GM19468 (cell line): ENCODE measurements at regions not wholly inside any gene's neighbourhood (a gene's known extent, or its start where the extent isn't known, plus 50 kb on each side); places are given as distances from the start of the nearest gene placed in this dataset.

Source experiments
- ATAC-seq: cut with Tn5 transposase; IDR thresholded peaks from one replicate; pipeline ENCODE4 v1.9.1; 2021; ENCODE audit warnings: mild to moderate bottlenecking, moderate library complexity, moderate number of reproducible peaks; ENCODE audit not compliant: unreplicated experiment; ENCODE audit errors: extremely low read depth

DNA sequence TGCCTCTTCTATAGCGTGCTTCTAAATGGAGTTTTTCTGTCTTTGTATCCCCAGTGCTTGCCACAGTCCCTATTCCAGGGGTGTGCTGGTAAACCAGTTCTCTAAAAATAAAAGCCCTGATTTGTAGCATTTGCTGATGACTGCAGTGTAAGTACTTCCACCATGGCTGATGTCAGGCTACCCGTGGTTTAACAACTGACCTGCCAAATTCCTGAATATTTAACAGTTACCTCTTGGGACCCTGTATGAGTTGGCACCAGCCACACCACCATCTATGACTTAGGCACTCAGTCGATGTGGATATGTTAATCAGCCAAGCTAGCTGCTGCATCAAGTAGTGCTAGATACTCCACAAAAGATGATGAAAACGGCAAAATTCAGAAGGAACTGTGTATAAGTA lies 94.0 kb upstream of the MTNR1B start:
- no peak for ATAC-seq

DNA sequence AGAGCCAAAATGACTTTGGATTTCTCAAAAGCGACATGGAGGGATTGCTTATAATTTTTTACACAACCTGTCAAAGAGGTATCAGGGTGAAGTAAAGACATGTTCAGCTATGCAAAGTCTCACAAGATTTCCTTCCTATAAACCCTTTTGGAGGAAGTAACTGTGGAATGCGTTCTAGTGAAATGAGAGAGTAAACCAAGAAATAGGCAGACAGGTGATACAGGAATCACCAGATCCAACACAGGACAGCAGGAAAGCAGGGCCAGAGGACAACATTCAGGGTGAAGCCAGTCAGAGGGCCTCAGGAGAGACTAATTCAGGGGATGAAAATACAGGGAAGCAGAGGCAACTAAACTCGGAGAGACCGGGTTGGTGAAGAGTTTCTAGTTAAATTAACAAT lies 90.4 kb upstream of the MTNR1B start:
- ATAC-seq: no peak

DNA sequence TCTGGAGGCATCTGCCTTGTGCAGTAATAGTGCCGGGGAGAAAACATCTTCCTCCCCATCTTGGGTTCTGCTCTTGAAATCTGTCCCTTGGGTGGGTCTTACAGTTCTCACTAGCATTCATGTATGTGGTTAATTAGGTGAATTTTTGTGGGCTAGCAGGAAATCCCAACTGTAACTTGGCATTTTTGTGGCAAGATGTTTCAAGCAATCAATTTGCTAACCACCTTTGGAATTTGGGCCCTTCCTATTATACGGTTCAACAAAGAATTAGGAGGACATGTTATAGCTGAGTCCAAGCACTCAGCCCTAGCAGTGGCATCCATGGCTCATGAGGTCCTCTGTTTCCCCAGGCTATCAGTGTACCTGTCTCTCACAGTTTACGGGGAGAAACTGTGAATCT lies 89.1 kb upstream of the MTNR1B start:
- no peak for ATAC-seq

DNA sequence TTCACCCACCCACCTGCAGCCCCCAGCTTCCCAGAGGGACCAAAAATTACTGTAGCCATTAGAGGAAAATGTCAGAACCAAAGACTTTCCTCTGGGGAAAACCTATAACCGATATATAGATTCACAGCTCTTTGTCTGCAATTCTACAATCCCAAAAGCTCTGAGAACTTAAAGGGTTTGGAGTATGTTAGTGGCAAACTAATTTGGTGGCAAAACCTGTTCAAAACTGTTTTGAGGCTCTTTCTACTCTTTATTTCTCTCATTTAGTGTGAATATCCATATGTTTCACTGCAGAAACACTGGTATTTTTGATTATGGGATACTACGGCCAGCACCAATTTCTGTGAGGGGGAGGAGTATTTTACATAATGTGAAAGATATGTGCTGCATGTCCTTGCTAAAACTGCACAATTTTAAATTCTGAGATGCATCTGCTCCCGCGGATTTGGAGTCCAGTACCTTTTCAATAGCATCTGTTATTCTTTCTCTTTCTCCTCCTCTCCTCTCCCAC lies 87.5 kb upstream of the MTNR1B start:
- no peak for ATAC-seq

DNA sequence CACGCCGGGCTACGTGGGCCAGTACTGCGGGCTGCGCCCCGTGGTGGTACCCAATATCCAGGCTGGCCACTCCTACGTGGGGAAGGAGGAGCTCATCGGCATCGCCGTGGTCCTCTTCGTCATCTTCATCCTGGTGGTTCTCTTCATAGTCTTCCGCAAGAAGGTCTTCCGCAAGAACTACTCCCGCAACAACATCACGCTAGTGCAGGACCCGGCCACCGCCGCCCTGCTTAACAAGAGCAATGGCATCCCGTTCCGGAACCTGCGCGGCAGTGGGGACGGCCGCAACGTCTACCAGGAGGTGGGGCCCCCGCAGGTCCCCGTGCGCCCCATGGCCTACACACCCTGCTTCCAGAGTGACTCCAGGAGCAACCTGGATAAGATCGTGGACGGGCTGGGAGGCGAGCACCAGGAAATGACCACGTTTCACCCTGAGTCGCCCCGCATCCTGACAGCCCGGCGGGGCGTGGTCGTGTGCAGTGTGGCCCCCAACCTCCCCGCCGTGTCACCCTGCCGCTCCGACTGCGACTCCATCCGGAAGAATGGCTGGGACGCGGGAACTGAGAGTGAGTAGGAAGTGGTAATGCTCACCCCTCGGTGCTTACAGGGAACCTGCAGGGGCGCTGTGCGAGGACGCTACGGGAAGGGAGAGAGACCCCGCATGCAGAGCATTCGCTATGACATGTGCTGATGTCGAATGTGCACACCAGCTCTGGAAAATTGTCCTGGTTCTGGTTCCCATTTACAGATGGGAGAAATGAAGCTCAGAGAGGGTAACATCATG lies 86.4 kb upstream of the MTNR1B start:
- ATAC-seq: no peak

DNA sequence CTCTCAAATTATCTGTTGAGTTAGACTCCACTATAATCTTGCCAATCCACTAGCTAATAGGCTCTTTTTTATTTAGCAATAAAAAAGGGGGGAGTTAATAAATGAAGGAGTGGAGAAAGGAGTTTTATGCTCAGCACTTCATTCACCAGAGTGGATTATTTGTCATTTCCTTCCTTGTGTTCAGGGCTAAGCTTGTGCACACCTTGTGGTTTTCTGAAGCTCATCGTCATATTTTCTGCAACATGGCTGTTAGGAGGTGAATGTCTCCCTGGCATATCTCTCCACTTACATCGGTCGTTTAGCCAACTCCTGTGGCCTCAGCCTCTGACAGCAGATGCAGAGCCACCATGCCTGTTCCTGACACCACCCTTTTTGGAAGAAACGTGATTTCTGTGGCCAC lies 83.9 kb upstream of the MTNR1B start:
- ATAC-seq: no peak

DNA sequence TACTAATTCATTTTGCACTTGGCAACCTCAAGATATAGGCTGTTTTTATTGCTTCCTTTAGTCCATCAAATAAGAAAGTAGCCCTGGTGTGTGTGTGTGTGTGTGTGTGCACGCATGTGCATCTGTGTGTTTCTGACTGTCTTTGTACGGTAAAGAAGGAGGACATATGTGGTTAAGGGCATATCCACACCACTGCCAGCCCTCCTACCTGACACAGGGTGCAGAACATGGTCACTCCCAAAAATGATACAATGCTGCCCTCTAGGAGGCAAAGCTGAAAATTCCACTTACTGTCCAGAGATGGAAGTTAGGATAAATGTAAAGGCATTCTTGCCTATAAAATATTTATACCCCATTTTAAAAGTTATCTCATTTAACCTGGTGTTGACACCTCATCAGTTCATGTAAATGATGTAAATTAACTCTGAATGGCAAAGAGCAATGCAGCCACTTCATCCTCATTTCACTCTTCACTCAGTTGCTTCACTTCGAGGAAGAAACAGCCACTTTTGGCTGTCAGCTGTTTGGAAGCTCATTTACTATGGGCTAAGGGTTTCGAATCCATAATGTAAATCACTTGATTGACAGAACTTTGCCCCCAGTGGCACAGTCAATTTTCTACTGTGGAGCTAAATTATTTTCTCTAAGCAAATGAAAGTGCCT lies 83.1 kb upstream of the MTNR1B start:
- ATAC-seq: no peak

DNA sequence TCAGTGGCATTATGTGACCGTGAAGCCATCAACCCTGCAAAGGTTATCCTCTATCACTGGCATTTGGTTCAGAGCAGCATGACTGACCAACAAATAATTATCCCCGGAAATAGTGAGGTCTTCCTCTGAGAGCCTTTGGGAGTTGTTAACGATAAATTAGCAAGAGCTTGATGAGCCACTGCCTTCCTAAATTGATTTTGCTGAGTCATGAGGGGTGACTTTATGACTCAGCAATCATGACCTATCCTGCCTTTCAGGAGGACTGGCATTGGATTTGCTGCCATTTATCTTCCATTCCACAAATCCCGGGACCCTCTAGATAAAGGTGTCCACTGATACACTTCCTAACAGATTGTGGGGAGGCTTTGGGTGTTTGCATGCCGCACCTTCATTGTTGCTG lies 80.8 kb upstream of the MTNR1B start:
- no peak for ATAC-seq

DNA sequence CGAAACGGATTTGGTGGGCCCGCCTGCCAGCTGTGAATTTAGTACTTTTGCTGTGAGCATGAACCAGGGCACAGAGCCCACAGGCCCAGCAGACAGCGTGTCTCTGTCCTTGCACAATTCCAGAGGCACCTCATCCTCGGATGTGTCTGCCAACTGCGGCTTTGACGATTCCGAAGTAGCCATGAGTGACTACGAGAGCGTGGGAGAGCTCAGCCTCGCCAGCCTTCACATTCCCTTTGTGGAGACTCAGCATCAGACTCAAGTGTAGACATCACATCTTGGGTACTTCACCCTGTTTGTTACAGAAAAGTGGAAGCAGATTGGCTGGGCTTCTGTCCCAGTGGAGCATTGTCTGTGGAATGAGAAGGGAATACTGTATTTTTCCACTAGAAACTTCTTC lies 78.6 kb upstream of the MTNR1B start:
- no peak for ATAC-seq

DNA sequence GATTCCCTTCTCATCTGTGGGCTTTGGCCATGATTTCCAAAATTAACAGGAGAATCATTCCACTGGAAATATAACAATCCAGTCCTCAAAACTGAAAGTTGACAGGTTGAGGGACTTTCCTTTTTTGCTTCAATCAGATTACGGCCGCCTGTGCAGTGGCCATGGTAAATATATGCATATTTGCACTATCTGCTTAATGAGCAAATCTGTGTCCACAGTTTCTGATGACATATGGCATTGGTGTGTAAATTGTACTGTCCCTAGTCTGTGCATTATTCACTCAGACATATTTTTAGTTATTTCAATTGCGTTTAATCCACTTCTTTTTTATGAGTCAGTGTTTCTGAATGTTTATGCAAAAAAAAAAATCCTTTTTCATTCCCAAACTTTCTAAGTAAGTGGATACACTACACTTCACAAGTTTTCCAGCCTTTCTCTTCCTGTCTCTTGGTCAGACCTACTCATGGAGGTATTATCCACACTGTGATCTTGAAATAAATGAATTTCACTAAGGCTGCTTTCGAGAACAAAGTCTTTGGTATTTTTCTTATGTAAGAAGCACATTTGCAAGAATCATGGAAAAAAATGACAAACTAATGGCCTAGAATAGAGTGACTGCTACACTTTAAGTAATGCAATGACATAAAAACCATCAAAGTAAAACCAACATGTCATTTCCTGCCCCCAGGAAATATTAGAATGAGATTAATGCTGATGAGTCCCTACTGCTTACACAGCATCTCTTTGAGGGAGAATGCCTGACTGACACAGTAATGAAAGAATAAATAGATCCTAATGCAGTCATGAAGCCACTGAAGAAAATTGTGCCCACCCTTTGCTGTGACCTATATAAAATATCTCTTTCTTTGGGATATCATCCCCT lies 76.4 kb upstream of the MTNR1B start:
- ATAC-seq: no peak

DNA sequence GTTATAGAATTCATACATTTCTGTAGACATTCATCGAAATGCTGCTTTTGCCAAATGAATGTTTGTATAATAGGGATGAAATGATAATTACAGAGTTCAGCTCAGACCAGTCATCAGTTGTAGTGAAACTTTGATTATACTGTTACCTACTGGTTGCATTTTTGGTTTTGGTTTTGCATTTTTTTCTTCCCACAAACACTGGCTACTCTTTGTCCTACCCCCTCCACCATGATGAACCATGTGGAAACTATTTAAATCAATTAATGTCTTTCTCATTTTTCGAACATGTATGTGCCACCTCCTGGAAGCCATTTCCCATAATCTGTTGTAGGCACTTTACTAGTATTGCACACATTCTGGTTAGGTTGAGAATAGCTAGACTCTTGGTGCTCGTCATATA lies 75.3 kb upstream of the MTNR1B start:
- no peak for ATAC-seq

DNA sequence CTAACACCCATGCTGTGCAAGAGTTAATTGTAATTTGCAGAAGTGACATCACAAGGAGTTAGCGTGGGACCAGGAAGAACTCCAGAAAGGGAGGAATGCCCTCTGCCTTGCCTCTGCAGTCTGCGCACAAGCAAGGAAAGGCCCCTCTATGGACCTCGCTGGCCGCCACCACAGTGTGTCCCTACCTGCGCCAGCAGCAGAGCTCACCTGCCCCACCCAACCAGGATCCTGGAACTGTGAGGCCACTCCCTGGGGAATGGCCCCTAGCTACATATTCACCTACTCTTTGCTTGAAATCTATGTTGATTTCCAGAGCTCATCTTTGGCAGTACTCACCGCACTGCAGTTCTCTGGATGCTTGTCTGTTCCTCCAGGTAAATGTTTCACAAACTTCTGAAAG lies 72.0 kb upstream of the MTNR1B start:
- ATAC-seq: no peak

DNA sequence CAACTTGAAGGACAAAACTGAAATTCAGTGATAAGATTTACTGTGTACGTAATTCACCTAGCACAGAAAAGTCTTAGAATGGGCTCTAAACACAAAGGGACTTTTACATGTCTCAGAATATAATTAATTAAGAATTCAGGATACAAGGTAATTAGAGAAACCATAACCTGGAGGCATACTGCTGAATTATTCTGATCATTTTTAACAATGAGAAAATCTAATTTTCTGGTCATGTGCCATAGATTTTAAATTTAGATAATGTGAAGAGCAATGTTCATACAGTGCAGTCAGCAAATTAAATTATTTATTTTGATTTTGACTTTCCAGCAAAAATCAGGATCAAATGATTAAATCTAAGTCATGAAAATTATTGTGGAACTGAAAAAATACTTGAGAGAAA lies 67.0 kb upstream of the MTNR1B start:
- ATAC-seq: no peak

DNA sequence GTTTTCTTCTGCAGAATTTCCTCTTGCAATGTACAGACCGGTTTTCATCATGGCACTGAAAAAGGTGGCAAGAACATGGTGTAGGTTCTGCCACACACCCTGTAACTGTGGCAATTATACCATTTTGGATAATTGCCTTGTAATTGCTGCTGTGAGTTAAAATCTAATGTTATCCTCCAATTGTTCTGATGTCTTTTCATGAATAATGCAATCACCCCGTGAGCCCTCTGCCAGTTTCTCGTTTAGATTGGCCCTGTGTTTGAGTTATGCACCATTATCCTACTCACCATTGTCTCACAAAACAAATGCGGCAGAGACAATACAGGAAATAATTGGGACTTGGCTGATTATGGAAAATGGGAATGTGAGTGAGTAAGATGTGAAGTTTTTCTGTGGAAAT lies 61.8 kb upstream of the MTNR1B start:
- ATAC-seq: no peak

DNA sequence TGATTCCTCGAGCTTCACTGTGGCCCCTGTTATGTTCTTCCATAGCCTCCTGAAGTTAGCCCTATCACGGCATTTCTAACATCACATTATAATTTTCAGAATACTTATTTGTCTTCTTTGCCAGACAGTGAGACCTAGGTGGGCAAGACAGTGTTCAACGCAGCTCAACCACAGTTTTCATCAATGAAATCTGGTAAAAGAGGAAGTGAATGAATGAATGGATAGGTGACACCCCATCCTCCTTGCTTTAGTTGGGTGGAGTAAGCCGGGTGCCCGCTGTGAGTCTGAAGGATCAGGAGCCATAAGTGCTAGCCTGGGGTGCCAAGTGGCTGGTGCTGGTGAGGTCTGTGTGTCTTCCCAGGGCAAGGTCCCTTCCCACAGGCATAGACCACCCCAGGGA lies 60.2 kb upstream of the MTNR1B start:
- no peak for ATAC-seq

DNA sequence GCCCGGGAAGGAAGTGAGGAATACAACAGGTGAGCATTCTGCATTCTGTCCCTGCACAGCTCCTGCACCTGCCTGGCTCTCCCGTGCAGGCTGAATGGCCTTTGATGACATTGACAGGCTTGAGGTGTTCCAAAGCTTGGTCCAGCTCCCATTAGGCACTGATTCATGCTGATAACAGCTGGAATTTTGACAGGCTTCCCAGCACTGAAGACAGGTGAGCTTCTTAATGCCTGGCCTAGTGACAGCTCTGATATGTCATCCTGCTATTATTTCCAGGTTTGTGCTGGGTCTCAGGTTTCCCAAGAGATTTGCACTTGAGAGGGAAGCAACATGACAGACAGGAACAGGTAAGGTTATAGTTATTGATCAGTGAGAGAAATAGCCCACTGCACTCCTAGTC lies 58.0 kb upstream of the MTNR1B start:
- ATAC-seq: no peak

DNA sequence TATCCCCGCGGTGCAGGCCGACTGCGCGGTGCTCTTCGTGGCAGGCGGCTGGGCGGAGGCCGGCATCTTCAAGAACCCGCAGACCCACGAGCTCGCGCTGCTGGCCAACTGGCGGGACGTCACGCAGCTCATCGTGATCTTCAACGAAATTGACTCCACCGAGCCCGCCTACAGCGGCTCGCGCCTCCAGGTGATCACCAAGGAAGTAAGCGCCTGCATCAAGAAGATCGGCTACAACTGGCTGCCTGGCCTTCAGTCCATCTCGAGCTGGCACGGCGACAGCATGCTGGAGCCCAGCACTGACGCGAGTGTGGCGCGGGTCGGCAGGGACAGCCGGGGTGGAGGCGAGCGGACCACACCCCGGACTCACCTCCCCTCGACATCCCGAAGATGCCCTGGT lies 53.9 kb upstream of the MTNR1B start:
- no peak for ATAC-seq

DNA sequence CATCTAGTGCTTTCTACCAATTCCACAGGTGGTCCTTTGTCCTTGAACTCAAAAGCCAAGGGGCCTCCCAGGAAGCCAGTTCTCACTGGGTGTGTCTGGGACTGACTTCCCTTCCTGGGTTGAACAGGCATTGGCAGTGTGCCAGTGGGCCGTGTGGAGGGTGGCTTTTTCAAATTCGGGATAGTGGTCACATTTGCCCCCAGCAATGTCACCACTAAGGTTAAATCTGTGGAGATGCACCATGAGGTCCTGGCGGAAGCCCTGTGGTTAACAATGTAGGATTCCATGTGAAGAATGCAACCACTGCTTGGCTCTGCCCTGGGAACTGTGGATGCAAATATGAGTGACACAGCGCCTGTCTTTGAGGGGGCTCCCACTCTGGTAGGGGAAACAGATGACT lies 53.2 kb upstream of the MTNR1B start:
- no peak for ATAC-seq

DNA sequence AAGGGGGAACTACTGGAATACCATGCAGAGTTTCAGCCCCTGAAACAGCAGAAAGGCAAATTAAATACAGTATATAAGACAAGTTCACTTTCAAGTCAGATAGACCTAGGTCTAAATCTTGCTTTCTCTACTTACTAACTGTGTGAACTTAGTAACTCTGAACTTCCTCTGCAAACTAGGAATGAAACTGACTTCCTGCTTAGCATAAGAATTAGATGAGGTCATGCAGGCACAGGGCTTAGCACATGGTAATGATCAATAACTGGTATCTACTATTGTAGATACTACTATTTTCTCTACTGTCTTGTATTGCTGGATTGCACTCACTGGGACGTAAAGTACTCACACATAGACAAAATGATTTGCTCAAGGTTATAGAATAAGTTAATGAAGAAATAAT lies 51.5 kb upstream of the MTNR1B start:
- no peak for ATAC-seq

DNA sequence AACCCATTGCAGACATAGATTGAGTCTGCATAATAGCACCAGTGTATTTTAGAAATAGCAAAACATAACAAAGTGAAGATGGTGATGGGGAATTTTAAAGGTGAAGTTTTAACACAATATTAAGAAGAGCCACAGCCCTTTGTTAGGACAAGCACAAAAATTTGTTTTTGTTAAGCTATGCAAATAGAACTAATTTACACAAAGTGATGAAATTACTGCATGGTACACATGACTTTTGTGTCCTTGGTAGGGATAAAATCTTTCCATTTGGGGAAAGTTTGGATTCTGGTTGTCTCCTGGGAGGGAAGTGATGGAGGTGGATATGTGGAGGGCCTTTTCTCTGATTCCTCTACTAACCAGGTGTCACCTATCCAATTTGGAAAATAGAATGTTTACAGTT lies 50.4 kb upstream of the MTNR1B start:
- ATAC-seq: no peak
